Lung (tissue), 11 donors: ENCODE measurements at regions not wholly inside any gene's neighbourhood (a gene's known extent, or its start where the extent isn't known, plus 50 kb on each side); places are given as distances from the start of the nearest gene placed in this dataset.

Experiments used
- ATAC-seq: fragments of 200-7000 bp; cut with Tn5 transposase; one replicate; pipeline ENCODE4 v1.9.1; 2020; ENCODE audit warnings: moderate number of reproducible peaks; ENCODE audit not compliant: insufficient read depth, low FRiP score
- DNase-seq, 3 donors: peaks; one replicate each; pipeline ENCODE4 v3.0.0-alpha.2; 2013 to 2017
- H3K27ac ChIP-seq, 2 donors: one replicate each; pipeline ENCODE4 v1.5.1; 2013; ENCODE audit warnings: mild to moderate bottlenecking in 2 of 2, moderate library complexity in 2 of 2, control low read depth in 1 of 2, inconsistent platforms in 1 of 2, low read depth in 1 of 2, low read length in 1 of 2
- H3K27me3 ChIP-seq, 3 donors: one replicate each; pipeline ENCODE4 v1.5.1; 2013; ENCODE audit warnings: low read length in 2 of 3; ENCODE audit not compliant: control insufficient read depth in 3 of 3, insufficient read depth in 3 of 3
- H3K36me3 ChIP-seq, 4 donors: one replicate each; pipeline ENCODE4 v1.5.1; 2013; ENCODE audit warnings: low read length in 4 of 4, mild to moderate bottlenecking in 1 of 4, moderate library complexity in 1 of 4; ENCODE audit not compliant: control insufficient read depth in 4 of 4, insufficient read depth in 4 of 4
- H3K4me1 ChIP-seq, 5 donors: one replicate each; pipeline ENCODE4 v1.5.1; 2013; ENCODE audit warnings: low read length in 5 of 5, mild to moderate bottlenecking in 2 of 5, moderate library complexity in 1 of 5; ENCODE audit not compliant: control insufficient read depth in 5 of 5, insufficient read depth in 5 of 5
- H3K4me3 ChIP-seq: one replicate; pipeline ENCODE4 v1.5.1; 2013; ENCODE audit warnings: mild to moderate bottlenecking, control low read depth, moderate library complexity
- H3K9ac ChIP-seq, 2 donors: one replicate each; pipeline ENCODE4 v1.5.1; 2013; ENCODE audit warnings: low read length in 2 of 2, control low read depth in 1 of 2; ENCODE audit not compliant: insufficient read depth in 1 of 2
- H3K9me3 ChIP-seq, 4 donors: one replicate each; pipeline ENCODE4 v1.5.1; 2013; ENCODE audit warnings: low read length in 3 of 4, mild to moderate bottlenecking in 1 of 4, moderate library complexity in 1 of 4; ENCODE audit not compliant: control insufficient read depth in 4 of 4, insufficient read depth in 3 of 4
- CTCF ChIP-seq: IDR thresholded peaks from 2 replicates; pipeline ENCODE4 v1.5.1; 2012; ENCODE audit warnings: mild to moderate bottlenecking; ENCODE audit errors: control extremely low read depth, extremely low read depth
- WGBS, 2 donors: extraction: QIAGEN DNeasy Blood & Tissue Kit; methylation state at CpG; one replicate each; pipeline ENCODE4 v1.1.7; 2013; 5-methylcytosine and 5-hydroxymethylcytosine counted together
- donor health status: control.
- donor health status: control.
- donor health status: Bipolar disorder and iron deficiency.
- donor health status: healthy.
- donor health status: DM: yes; HTN: yes; CAD: no.

GRCh38 chr9:81190659-81191058, 498.7 kb downstream of the TLE1 start:
- Histone ChIP-seq H3K9ac (no peak overlapping the region), H3K36me3 (no peaks in the 10 kb centered on the region), H3K4me1 (no peaks in the 10 kb centered on the region), H3K9me3 (peaks cover 0 to 10% (median under 1%) of the 10 kb centered on the region in 4 donors), H3K4me3 (no peak overlapping the region), H3K27me3 (no peaks in the 10 kb centered on the region), H3K27ac (no peak overlapping the region)
- no peak for TF ChIP-seq CTCF
- ATAC-seq (no peak), DNase-seq (no peak)
- 83 to 91% methylated on average over 1 of the region's 1 CpG for whole genome bisulfite sequencing, 2 donors

- no peaks in the 10 kb centered on the region for H3K9me3 ChIP-seq
- no peak overlapping the region for H3K4me3 ChIP-seq
- H3K36me3 ChIP-seq, result no peaks in the 10 kb centered on the region
- H3K27ac ChIP-seq, result no peak overlapping the region
- 58 to 66% methylated on average over 1 of the region's 1 CpG for WGBS, 2 donors
- TF ChIP-seq CTCF, result no peak
- no peak for ATAC-seq
- H3K27me3 ChIP-seq, result no peaks in the 10 kb centered on the region
- DNase-seq, result peak in 2 of 3 donors; percentile 86 to 91
- H3K4me1 ChIP-seq, result peaks cover 0 to 12% (median 0%) of the 10 kb centered on the region in 5 donors
- no peak overlapping the region for H3K9ac ChIP-seq
Observed at GRCh38 chr9:81183761-81184160, 505.6 kb downstream of the TLE1 start.

GRCh38 chr9:81182431-81182830, 506.9 kb downstream of the TLE1 start:
- 56 to 86% methylated on average over 1 of the region's 1 CpG for WGBS, 2 donors
- DNase-seq, result no peak
- Histone ChIP-seq H3K36me3 (no peaks in the 10 kb centered on the region), H3K4me1 (peaks cover 0 to 12% (median 0%) of the 10 kb centered on the region in 5 donors), H3K9ac (no peak overlapping the region), H3K27me3 (no peaks in the 10 kb centered on the region), H3K27ac (no peak overlapping the region), H3K4me3 (no peak overlapping the region), H3K9me3 (no peaks in the 10 kb centered on the region)
- no peak for TF ChIP-seq CTCF
- ATAC-seq, result no peak

GRCh38 chr9:81174023-81174422, 515.3 kb downstream of the TLE1 start:
- no peak overlapping the region for H3K27ac ChIP-seq
- H3K9me3 ChIP-seq, result peaks cover 0 to 5% (median 2%) of the 10 kb centered on the region in 4 donors
- no peaks in the 10 kb centered on the region for H3K27me3 ChIP-seq
- H3K9ac ChIP-seq, result no peak overlapping the region
- TF ChIP-seq CTCF, result no peak
- ATAC-seq (no peak), DNase-seq (no peak)
- 79 to 91% methylated on average over 3 of the region's 3 CpGs for WGBS, 2 donors
- H3K4me3 ChIP-seq, result no peak overlapping the region
- no peaks in the 10 kb centered on the region for H3K4me1 ChIP-seq
- no peaks in the 10 kb centered on the region for H3K36me3 ChIP-seq
